ENCODE measurements at regions not wholly inside any gene's neighbourhood (a gene's known extent, or its start where the extent isn't known, plus 50 kb on each side); places are given as distances from the start of the nearest gene placed in this dataset.

DNA sequence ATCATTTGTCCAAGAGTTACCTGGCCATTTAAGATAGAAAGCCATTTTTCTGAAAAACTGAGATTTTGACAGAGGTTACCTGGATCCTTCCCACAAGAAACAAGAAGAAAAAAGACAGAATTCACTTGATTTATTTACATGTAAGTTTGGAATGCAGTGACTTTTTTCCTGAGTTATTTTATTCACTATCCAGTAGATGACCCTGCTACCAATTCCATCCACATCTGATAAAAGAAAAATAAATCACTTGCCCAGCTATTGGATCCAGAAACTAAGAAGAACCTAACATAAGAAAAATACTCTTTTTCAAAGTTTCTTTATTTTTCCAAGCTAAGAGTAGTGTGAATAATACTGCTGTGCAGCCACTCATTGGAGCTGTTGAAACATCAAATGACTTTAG lies 275.2 kb downstream of the CETN3 start (continued):
- TF ChIP-seq, protein P1, sequence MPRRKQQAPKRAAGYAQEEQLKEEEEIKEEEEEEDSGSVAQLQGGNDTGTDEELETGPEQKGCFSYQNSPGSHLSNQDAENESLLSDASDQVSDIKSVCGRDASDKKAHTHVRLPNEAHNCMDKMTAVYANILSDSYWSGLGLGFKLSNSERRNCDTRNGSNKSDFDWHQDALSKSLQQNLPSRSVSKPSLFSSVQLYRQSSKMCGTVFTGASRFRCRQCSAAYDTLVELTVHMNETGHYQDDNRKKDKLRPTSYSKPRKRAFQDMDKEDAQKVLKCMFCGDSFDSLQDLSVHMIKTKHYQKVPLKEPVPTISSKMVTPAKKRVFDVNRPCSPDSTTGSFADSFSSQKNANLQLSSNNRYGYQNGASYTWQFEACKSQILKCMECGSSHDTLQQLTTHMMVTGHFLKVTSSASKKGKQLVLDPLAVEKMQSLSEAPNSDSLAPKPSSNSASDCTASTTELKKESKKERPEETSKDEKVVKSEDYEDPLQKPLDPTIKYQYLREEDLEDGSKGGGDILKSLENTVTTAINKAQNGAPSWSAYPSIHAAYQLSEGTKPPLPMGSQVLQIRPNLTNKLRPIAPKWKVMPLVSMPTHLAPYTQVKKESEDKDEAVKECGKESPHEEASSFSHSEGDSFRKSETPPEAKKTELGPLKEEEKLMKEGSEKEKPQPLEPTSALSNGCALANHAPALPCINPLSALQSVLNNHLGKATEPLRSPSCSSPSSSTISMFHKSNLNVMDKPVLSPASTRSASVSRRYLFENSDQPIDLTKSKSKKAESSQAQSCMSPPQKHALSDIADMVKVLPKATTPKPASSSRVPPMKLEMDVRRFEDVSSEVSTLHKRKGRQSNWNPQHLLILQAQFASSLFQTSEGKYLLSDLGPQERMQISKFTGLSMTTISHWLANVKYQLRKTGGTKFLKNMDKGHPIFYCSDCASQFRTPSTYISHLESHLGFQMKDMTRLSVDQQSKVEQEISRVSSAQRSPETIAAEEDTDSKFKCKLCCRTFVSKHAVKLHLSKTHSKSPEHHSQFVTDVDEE (CRISPR knock-in tag; IDR thresholded peaks at IDR 0.05): no peak
- TF ChIP-seq BACH2 (CRISPR knock-in tag; IDR thresholded peaks at IDR 0.05; ENCODE audit: borderline replicate concordance): no peak

- ATAC-seq: no peak
- TF ChIP-seq, protein P2, sequence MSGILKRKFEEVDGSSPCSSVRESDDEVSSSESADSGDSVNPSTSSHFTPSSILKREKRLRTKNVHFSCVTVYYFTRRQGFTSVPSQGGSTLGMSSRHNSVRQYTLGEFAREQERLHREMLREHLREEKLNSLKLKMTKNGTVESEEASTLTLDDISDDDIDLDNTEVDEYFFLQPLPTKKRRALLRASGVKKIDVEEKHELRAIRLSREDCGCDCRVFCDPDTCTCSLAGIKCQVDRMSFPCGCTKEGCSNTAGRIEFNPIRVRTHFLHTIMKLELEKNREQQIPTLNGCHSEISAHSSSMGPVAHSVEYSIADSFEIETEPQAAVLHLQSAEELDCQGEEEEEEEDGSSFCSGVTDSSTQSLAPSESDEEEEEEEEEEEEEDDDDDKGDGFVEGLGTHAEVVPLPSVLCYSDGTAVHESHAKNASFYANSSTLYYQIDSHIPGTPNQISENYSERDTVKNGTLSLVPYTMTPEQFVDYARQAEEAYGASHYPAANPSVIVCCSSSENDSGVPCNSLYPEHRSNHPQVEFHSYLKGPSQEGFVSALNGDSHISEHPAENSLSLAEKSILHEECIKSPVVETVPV (CRISPR knock-in tag; IDR thresholded peaks at IDR 0.05): no peak
- TF ChIP-seq ZFP3 (CRISPR knock-in tag; IDR thresholded peaks at IDR 0.05) (no peak), RARB (CRISPR knock-in tag; IDR thresholded peaks at IDR 0.05) (no peak), BACH2 (CRISPR knock-in tag; IDR thresholded peaks at IDR 0.05; ENCODE audit: borderline replicate concordance) (no peak), ISL1 (CRISPR knock-in tag; IDR thresholded peaks at IDR 0.05) (no peak), TCF4 (CRISPR knock-in tag; IDR thresholded peaks at IDR 0.05; ENCODE audit: borderline replicate concordance) (no peak), ZFP30 (CRISPR knock-in tag; IDR thresholded peaks at IDR 0.05) (no peak), ZNF8 (CRISPR knock-in tag; IDR thresholded peaks at IDR 0.05) (no peak)
- TF ChIP-seq, protein P3, sequence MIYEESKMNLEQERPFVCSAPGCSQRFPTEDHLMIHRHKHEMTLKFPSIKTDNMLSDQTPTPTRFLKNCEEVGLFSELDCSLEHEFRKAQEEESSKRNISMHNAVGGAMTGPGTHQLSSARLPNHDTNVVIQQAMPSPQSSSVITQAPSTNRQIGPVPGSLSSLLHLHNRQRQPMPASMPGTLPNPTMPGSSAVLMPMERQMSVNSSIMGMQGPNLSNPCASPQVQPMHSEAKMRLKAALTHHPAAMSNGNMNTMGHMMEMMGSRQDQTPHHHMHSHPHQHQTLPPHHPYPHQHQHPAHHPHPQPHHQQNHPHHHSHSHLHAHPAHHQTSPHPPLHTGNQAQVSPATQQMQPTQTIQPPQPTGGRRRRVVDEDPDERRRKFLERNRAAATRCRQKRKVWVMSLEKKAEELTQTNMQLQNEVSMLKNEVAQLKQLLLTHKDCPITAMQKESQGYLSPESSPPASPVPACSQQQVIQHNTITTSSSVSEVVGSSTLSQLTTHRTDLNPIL (CRISPR knock-in tag; IDR thresholded peaks at IDR 0.05; ENCODE audit: low read depth): no peak
Observed at GRCh38 chr5:90133941-90134340, 275.6 kb downstream of the CETN3 start.

GRCh38 chr5:90131383-90132133 lies 278.0 kb downstream of the CETN3 start:
- TF ChIP-seq ESRRG (CRISPR knock-in tag; IDR thresholded peaks at IDR 0.05): no peak
- TF ChIP-seq ZFP30 (CRISPR knock-in tag; IDR thresholded peaks at IDR 0.05): no peak
- TF ChIP-seq POU6F1 (CRISPR knock-in tag; IDR thresholded peaks at IDR 0.05; ENCODE audit: borderline replicate concordance, low read depth): no peak
- TF ChIP-seq TCF4 (CRISPR knock-in tag; IDR thresholded peaks at IDR 0.05; ENCODE audit: borderline replicate concordance): no peak
- TF ChIP-seq PPARA (CRISPR knock-in tag; IDR thresholded peaks at IDR 0.05; ENCODE audit: borderline replicate concordance): no peak
- TF ChIP-seq, protein P3 (CRISPR knock-in tag; IDR thresholded peaks at IDR 0.05; ENCODE audit: low read depth): no peak
- TF ChIP-seq, protein P1 (CRISPR knock-in tag; IDR thresholded peaks at IDR 0.05): no peak
- TF ChIP-seq RARB (CRISPR knock-in tag; IDR thresholded peaks at IDR 0.05): no peak
- no peak for TF ChIP-seq ZNF565 (CRISPR knock-in tag; conservative IDR thresholded peaks at IDR 0.05; ENCODE audit: low read depth)
- TF ChIP-seq ZFP3 (CRISPR knock-in tag; IDR thresholded peaks at IDR 0.05): no peak
- TF ChIP-seq ARNTL (CRISPR knock-in tag; IDR thresholded peaks at IDR 0.05; ENCODE audit: borderline replicate concordance, low read depth): no peak
- no peak for TF ChIP-seq CSDC2 (CRISPR knock-in tag; IDR thresholded peaks at IDR 0.05)
- no peak for TF ChIP-seq GLIS3 (CRISPR knock-in tag; IDR thresholded peaks at IDR 0.05)
- TF ChIP-seq, protein P2 (CRISPR knock-in tag; IDR thresholded peaks at IDR 0.05): no peak
- TF ChIP-seq ZNF8 (CRISPR knock-in tag; IDR thresholded peaks at IDR 0.05): no peak
- no peak for TF ChIP-seq OSR1 (CRISPR knock-in tag; IDR thresholded peaks at IDR 0.05)
- TF ChIP-seq BACH2 (CRISPR knock-in tag; IDR thresholded peaks at IDR 0.05; ENCODE audit: borderline replicate concordance): no peak
- TF ChIP-seq SNAI2 (CRISPR knock-in tag; IDR thresholded peaks at IDR 0.05): no peak
- TF ChIP-seq, protein P4, sequence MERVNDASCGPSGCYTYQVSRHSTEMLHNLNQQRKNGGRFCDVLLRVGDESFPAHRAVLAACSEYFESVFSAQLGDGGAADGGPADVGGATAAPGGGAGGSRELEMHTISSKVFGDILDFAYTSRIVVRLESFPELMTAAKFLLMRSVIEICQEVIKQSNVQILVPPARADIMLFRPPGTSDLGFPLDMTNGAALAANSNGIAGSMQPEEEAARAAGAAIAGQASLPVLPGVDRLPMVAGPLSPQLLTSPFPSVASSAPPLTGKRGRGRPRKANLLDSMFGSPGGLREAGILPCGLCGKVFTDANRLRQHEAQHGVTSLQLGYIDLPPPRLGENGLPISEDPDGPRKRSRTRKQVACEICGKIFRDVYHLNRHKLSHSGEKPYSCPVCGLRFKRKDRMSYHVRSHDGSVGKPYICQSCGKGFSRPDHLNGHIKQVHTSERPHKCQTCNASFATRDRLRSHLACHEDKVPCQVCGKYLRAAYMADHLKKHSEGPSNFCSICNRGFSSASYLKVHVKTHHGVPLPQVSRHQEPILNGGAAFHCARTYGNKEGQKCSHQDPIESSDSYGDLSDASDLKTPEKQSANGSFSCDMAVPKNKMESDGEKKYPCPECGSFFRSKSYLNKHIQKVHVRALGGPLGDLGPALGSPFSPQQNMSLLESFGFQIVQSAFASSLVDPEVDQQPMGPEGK (CRISPR knock-in tag; IDR thresholded peaks at IDR 0.05; ENCODE audit: borderline replicate concordance): no peak
- ATAC-seq: peak; percentile 44; the same call in 1 of the 3 replicates
